SJSA1 (cell line): ENCODE measurements at regions not wholly inside any gene's neighbourhood (a gene's known extent, or its start where the extent isn't known, plus 50 kb on each side); places are given as distances from the start of the nearest gene placed in this dataset.
"Not testable (repeated sequence)": the region's sequence is repeated elsewhere in the genome, so short reads cannot be mapped to it uniquely, and the experiment has no call there.

Experiments used
- DNase-seq, 2 experiments: peaks; one replicate each; pipeline ENCODE4 v3.0.0-alpha.2; 2015 to 2020; ENCODE audit warnings: low spot score in 2 of 2, low read depth in 1 of 2
- H3K27ac ChIP-seq: fragments of 250-450 bp; sonication (Bioruptor Pico); 2 replicates; pipeline ENCODE4 v1.5.1; 2020; ENCODE audit warnings: mild to moderate bottlenecking, moderate library complexity
- H3K27me3 ChIP-seq: fragments of 250-450 bp; sonication (Bioruptor Pico); replicated peaks from 2 replicates; pipeline ENCODE4 v1.5.1; 2020; ENCODE audit warnings: mild to moderate bottlenecking, moderate library complexity
- H3K36me3 ChIP-seq: fragments of 250-450 bp; sonication (Bioruptor Pico); 2 replicates; pipeline ENCODE4 v1.5.1; 2020; ENCODE audit warnings: mild to moderate bottlenecking
- H3K4me1 ChIP-seq: fragments of 250-450 bp; sonication (Bioruptor Pico); replicated peaks from 2 replicates; pipeline ENCODE4 v1.6.1; 2021; ENCODE audit warnings: mild to moderate bottlenecking
- H3K4me3 ChIP-seq: fragments of 250-450 bp; sonication (Bioruptor Pico); 2 replicates; pipeline ENCODE4 v1.5.1; 2020; ENCODE audit warnings: mild to moderate bottlenecking
- H3K9me3 ChIP-seq: fragments of 250-450 bp; sonication (Bioruptor Pico); replicated peaks from 2 replicates; pipeline ENCODE4 v1.5.1; 2020; ENCODE audit warnings: mild to moderate bottlenecking

DNA sequence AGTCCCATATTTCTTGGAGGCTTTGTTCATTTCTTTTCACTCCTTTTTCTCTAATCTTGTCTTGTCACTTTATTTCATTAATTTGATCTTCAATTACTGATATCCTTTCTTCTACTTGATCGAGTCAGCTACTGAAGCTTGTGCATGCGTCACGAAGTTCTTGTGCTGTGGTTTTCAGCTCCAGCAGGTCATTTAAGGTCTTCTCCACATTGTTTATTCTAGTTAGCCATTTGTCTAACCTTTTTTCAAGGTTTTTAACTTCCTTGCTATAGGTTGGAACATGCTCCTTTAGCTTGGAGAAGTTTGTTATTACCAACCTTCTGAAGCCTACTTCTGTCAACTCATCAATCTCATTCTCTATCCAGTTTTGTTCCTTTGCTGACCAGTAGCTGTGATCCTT is 234.0 kb downstream of the ATPSCKMT start:
- H3K27ac ChIP-seq, DNase-seq, H3K9me3 ChIP-seq, H3K4me3 ChIP-seq, H3K27me3 ChIP-seq, H3K36me3 ChIP-seq: not testable (repeated sequence)
- peaks cover 28% of the 10 kb centered on the region for H3K4me1 ChIP-seq

DNA sequence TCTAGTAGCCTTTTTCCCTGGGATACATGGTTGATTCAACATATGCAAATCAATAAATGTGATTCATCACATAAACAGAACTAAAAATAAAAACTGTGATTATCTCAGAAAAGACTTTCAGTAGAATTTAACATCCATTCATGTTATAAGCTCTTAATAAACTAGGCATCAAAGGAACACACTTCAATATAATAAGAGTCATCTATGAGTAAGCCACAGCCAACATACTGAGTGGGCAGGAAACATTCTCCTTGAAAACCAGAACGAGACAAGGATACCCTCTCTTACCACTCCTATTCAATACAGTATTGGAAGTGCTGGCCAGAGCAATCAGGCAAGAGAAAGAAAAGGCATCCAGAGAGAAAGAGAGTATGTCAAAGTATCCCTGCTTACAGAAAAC is 239.9 kb downstream of the ATPSCKMT start:
- no peaks in the 10 kb centered on the region for H3K9me3 ChIP-seq
- DNase-seq: no peak
- H3K27me3 ChIP-seq: no peaks in the 10 kb centered on the region; the same call in 1 of the 2 replicates
- no peaks in the 10 kb centered on the region for H3K4me1 ChIP-seq
- H3K27ac ChIP-seq: no peak overlapping the region
- H3K4me3 ChIP-seq: no peak overlapping the region
- H3K36me3 ChIP-seq: no peaks in the 10 kb centered on the region

DNA sequence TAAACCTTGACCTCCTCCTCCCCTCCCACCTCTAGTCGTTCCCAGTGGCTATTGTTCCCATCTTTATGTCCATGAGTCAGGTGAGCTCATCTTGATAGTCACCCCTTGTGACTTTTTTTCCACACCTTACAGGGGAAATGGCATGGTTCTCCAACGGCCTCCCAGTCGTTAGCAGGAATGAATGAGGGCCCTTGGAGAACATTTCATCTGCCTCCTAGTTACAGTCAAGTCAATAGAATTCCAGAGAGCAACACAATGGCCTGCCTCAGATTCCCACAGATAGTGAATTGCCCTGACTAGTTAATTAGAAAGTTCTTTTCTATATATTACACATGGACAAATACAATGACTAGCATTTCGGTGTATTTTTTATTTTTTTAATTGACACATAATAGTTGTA is 262.6 kb downstream of the ATPSCKMT start:
- DNase-seq: no peak
- H3K27me3 ChIP-seq: no peaks in the 10 kb centered on the region

DNA sequence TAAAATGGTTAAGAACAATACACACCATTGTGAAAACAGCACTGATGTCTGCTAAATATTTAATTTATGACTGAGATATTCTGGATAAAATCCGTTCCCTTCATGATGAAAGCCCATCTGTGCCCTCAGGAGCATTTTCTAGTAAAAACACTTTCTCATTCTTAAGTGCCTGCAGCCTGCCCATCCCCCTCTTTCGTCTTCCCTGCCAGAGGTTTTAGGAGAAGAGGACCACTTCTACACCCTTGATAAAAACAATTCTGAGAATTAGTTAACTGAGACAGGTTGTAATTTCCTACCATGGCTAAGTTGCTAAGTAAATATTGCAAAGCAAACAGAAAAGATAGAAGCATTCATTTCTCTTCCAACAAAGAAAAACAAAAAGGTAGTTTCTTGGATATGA is 272.6 kb downstream of the ATPSCKMT start:
- H3K36me3 ChIP-seq: no peaks in the 10 kb centered on the region
- H3K27me3 ChIP-seq: no peaks in the 10 kb centered on the region
- H3K4me3 ChIP-seq: no peak overlapping the region
- H3K4me1 ChIP-seq: no peaks in the 10 kb centered on the region; the same call in 1 of the 2 replicates
- no peak for DNase-seq
- H3K27ac ChIP-seq: no peak overlapping the region
- H3K9me3 ChIP-seq: no peaks in the 10 kb centered on the region

More for the DNA sequence above, 262.6 kb downstream of the ATPSCKMT start:
- peaks cover 5% of the 10 kb centered on the region; the same call in 1 of the 2 replicates for H3K9me3 ChIP-seq
- no peak overlapping the region for H3K4me3 ChIP-seq
- no peak overlapping the region for H3K27ac ChIP-seq
- H3K36me3 ChIP-seq: no peaks in the 10 kb centered on the region
- no peaks in the 10 kb centered on the region; the same call in 1 of the 2 replicates for H3K4me1 ChIP-seq

DNA sequence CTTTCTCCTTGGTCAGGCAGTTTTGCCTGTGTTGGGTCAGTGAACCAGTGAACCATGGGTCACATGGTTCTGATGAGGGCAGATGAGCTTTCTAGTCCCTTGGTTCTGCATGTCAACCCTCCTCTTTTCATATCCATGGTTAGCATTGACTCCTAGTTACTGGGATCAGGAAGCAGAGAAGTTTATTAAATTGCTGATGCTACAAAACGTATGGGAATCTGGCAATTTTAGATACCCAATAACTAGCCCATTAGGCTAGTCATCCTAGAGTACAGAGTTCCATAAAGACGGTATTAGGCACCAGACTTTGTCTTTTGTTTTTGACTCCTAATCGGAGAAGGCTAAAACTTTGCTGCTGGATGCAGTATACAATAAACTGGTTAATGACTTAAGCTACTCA is 273.1 kb downstream of the ATPSCKMT start:
- H3K4me3 ChIP-seq: no peak overlapping the region
- no peaks in the 10 kb centered on the region for H3K36me3 ChIP-seq
- no peaks in the 10 kb centered on the region for H3K9me3 ChIP-seq
- H3K4me1 ChIP-seq: no peaks in the 10 kb centered on the region; the same call in 1 of the 2 replicates
- DNase-seq: no peak
- no peak overlapping the region for H3K27ac ChIP-seq
- no peaks in the 10 kb centered on the region for H3K27me3 ChIP-seq

DNA sequence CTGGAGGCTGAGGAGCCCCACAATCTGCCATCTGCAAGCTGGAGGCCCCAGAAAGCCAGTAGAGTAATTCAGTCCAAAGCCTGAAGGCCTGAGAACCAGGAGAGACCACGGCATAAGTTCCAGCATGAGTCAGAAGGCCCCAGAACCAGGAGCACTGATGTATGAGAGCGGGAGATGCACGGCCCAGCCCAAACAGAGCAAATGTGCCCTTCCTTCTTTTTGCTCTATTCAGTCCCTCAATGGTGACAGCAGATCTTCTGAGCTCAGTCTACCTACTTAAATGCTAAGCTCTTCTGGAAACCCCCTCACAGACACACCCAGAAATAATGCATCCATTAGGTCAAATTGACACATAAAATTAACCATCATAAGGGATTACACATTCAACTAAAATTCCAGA is 277.6 kb downstream of the ATPSCKMT start:
- Histone ChIP-seq H3K36me3 (no peaks in the 10 kb centered on the region), H3K9me3 (no peaks in the 10 kb centered on the region), H3K27ac (no peak overlapping the region), H3K4me3 (no peak overlapping the region), H3K27me3 (no peaks in the 10 kb centered on the region), H3K4me1 (no peaks in the 10 kb centered on the region)
- DNase-seq: no peak

DNA sequence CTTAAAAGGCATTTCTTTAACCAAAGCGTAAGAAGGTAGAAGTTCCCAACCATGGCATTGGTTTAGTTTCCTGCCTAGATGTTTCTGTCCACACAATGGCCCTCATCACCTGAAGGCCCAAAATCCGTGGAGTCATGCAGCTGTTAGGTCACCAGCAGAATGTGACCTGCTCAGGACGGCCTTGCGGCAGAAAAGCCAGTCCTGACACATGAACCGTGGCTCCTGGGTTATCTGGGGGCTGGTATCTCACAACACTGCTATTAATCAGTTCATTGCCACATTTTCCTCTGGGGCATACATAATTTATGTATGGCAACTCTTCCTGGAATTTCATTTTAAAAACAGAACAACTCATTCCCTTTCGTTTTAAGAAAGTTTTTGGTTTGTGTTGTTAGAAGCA is 278.4 kb downstream of the ATPSCKMT start:
- Histone ChIP-seq H3K4me3 (no peak overlapping the region), H3K36me3 (no peaks in the 10 kb centered on the region), H3K27me3 (no peaks in the 10 kb centered on the region), H3K4me1 (no peaks in the 10 kb centered on the region), H3K27ac (no peak overlapping the region), H3K9me3 (no peaks in the 10 kb centered on the region)
- no peak for DNase-seq

DNA sequence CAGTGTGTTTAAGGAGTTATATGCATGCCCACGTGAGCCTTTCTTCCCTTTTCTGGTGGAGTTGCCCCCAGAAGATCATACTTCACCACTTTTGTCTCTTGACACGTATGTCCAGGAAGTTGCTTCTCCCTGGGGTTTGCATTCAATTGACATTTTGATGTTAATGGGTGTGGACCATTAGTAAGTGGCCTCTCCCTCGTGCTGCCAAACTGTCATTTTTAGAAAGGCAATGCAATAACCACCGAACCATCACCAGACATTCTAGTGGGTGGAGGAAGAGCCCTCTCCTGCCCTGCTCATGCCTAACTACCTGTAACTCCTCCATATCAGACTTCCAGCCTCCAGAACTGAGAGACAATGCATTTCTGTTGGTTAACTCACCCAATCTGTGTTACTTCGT is 290.8 kb downstream of the ATPSCKMT start:
- peaks cover 5% of the 10 kb centered on the region; the same call in 1 of the 2 replicates for H3K27me3 ChIP-seq
- H3K9me3 ChIP-seq: no peaks in the 10 kb centered on the region; the same call in 1 of the 2 replicates
- no peak for DNase-seq
- H3K4me3 ChIP-seq: no peak overlapping the region
- H3K4me1 ChIP-seq: no peaks in the 10 kb centered on the region
- no peaks in the 10 kb centered on the region for H3K36me3 ChIP-seq
- H3K27ac ChIP-seq: no peak overlapping the region

DNA sequence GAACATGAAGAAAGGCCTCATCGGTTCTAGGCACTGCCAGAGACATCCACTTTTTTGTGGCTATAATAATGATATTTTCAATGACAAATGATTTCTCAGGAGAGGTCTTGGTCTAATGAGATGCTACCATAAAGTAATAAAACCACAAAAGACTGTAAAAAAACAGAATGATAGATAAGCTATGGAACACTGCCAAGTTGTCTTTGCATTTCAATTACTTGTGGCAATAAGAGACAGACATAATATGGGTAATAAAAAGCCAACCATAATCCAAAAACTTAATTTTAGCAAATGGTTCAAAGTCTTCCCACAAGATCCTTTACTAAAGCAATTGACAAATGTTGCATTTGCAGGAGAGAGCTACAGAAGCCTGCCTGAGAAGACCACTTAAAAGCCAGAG is 292.5 kb downstream of the ATPSCKMT start:
- no peak for DNase-seq
- Histone ChIP-seq H3K9me3 (no peaks in the 10 kb centered on the region; the same call in 1 of the 2 replicates), H3K36me3 (no peaks in the 10 kb centered on the region), H3K4me1 (no peaks in the 10 kb centered on the region), H3K27me3 (peaks cover 5% of the 10 kb centered on the region; the same call in 1 of the 2 replicates), H3K4me3 (no peak overlapping the region), H3K27ac (no peak overlapping the region)

DNA sequence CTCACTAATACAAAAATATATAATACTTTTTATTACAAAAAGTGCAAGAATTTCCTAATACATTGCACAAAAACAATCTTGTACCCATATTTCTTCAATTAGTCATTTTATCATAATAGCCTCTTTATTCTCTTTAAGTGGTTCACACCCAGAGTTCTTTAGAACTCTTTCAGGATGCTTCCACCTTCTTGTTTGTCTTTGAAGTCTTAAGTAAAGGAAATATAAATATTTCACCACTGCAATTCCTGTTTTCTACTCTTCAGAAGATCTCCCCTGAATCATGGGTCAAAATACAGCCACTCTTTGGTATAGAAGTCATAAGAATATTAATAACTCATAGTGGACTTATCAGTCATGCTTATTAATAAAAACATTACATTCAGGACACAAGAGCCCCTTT is 293.0 kb downstream of the ATPSCKMT start:
- Histone ChIP-seq H3K4me3 (no peak overlapping the region), H3K27ac (no peak overlapping the region), H3K4me1 (no peaks in the 10 kb centered on the region), H3K9me3 (no peaks in the 10 kb centered on the region; the same call in 1 of the 2 replicates), H3K36me3 (no peaks in the 10 kb centered on the region), H3K27me3 (peaks cover 5% of the 10 kb centered on the region; the same call in 1 of the 2 replicates)
- no peak for DNase-seq

DNA sequence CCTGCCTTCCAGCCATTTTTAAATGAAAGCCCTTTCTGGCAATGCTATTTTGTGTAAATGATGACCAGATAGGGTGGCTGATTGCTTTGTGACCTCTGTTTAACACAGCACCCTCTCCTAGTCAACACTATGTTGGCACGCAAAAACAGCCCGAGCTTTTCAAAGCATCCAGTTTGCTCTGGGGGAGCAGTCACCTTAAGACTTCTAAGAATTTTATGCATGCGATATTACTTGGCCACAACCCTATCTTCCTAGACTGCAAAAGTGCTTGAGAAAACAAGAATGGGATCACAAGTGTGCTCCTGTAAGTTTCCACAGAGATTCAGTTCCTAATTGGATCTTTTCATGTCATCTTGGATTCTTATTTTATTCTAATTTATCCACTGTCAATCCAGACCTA is 294.1 kb downstream of the ATPSCKMT start:
- H3K4me3 ChIP-seq: no peak overlapping the region
- H3K27ac ChIP-seq: no peak overlapping the region
- no peaks in the 10 kb centered on the region for H3K9me3 ChIP-seq
- H3K4me1 ChIP-seq: no peaks in the 10 kb centered on the region
- peaks cover 5% of the 10 kb centered on the region; the same call in 1 of the 2 replicates for H3K27me3 ChIP-seq
- no peak for DNase-seq
- no peaks in the 10 kb centered on the region for H3K36me3 ChIP-seq

DNA sequence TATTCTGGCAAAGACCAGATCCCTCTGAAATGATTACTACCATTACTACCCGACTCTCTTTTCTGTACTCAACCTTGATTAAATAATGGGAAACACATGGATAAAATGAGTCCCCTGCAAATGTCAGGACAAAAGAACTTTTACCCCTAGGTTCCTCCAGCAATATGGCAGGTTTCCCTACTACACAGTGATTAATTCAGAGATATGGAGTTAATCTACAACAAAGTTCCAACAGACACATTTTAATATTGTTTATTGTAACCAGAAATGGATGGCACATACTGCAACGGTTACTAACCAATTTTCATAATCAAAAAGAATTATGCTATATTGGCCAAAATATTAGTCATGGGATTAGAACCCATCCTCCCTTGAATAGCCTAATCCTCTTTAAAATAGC is 294.8 kb downstream of the ATPSCKMT start:
- H3K4me3 ChIP-seq: no peak overlapping the region
- H3K9me3 ChIP-seq: no peaks in the 10 kb centered on the region
- H3K27me3 ChIP-seq: peaks cover 5% of the 10 kb centered on the region; the same call in 1 of the 2 replicates
- DNase-seq: no peak
- H3K4me1 ChIP-seq: no peaks in the 10 kb centered on the region
- H3K36me3 ChIP-seq: no peaks in the 10 kb centered on the region
- H3K27ac ChIP-seq: no peak overlapping the region

DNA sequence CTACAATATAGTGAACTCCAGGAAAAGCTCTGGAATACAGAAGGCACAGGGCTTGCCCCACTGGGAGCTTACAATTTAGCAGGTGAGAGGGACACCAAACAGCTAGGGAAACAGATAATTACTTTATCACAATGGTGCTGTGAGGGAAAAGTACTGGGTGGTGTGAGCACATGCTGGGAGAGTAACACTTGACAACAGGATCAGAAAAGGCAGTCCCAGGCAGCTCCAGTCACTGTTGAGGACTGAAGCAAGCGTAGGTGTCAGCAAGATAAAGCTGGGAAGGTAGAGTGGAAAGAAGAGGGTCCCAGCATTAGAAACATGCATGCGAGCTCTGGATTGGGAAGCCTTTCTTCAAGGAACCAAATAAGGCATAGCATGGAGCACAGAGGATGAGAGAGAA is 296.0 kb downstream of the ATPSCKMT start:
- H3K4me1 ChIP-seq: no peaks in the 10 kb centered on the region
- H3K27me3 ChIP-seq: peaks cover 5% of the 10 kb centered on the region; the same call in 1 of the 2 replicates
- H3K36me3 ChIP-seq: no peaks in the 10 kb centered on the region
- H3K9me3 ChIP-seq: no peaks in the 10 kb centered on the region
- no peak for DNase-seq
- H3K27ac ChIP-seq: no peak overlapping the region
- H3K4me3 ChIP-seq: no peak overlapping the region

DNA sequence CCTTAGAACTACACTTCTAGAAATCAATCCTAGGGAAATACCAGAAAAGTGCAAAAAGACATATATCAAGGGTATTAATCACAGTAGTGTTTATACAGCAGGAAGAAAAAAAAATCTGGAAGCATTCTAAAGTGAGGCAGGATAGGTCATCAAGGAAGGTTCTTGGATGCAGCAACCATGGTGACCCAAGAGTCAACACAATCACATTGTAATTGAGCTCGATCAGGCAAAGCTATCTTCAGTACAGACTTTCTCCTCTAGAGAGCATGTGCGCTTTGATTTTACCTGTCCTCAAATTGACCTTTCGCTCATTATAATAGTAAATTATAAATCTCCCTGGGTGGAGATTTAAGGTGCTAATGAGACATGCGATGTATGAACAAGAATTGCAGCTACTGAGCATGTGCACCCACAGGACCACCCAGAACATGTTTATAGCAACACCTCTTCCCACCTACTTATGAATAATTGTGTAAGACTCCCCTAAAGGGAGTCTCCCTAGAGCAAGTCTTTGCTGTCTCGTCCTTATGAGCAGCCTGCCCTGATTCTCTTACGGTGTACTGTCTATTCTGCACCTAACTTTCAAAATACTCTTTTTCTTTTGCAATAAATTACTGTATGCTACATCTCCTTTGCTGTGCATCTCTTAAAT is 297.7 kb downstream of the ATPSCKMT start:
- no peak overlapping the region for H3K27ac ChIP-seq
- no peaks in the 10 kb centered on the region for H3K9me3 ChIP-seq
- no peak overlapping the region for H3K4me3 ChIP-seq
- H3K36me3 ChIP-seq: no peaks in the 10 kb centered on the region
- H3K27me3 ChIP-seq: peaks cover 5% of the 10 kb centered on the region; the same call in 1 of the 2 replicates
- no peaks in the 10 kb centered on the region for H3K4me1 ChIP-seq
- DNase-seq: no peak

DNA sequence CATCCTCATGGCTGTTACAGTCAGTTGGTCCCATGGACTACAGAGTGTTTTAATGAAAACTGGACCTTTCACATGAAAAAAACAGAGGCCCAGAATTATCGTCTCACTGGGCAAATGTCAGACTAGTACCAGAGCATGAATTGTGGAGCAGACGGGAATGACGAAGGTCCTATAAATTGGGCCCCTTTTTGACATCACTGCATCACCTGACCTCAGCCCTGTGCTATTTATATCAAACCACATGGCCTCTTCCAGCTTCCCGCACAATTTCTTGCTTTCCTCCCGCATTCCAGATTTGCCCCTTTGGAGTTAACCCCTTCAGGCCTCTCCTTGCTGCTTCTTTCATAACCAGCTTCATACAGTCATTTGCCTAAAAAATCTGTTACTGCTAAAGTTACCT is 301.7 kb downstream of the ATPSCKMT start:
- no peak for DNase-seq
- Histone ChIP-seq H3K4me1 (no peaks in the 10 kb centered on the region), H3K9me3 (no peaks in the 10 kb centered on the region)

More for the DNA sequence above, 301.7 kb downstream of the ATPSCKMT start:
- Histone ChIP-seq H3K27me3 (no peaks in the 10 kb centered on the region), H3K36me3 (no peaks in the 10 kb centered on the region), H3K27ac (no peak overlapping the region), H3K4me3 (no peak overlapping the region)
